HL-60 (cell line): ENCODE measurements at regions not wholly inside any gene's neighbourhood (a gene's known extent, or its start where the extent isn't known, plus 50 kb on each side); places are given as distances from the start of the nearest gene placed in this dataset.

Experiments
- GABPA ChIP-seq: IDR thresholded peaks from 2 replicates; pipeline ENCODE4 v1.6.1; 2012; ENCODE audit warnings: low read depth
- TF ChIP-seq, protein P1 (sequence below): IDR thresholded peaks from one replicate; pipeline ENCODE4 v1.5.1; 2011; ENCODE audit warnings: low read length, control low read depth, inconsistent platforms; ENCODE audit not compliant: insufficient read depth

DNA sequence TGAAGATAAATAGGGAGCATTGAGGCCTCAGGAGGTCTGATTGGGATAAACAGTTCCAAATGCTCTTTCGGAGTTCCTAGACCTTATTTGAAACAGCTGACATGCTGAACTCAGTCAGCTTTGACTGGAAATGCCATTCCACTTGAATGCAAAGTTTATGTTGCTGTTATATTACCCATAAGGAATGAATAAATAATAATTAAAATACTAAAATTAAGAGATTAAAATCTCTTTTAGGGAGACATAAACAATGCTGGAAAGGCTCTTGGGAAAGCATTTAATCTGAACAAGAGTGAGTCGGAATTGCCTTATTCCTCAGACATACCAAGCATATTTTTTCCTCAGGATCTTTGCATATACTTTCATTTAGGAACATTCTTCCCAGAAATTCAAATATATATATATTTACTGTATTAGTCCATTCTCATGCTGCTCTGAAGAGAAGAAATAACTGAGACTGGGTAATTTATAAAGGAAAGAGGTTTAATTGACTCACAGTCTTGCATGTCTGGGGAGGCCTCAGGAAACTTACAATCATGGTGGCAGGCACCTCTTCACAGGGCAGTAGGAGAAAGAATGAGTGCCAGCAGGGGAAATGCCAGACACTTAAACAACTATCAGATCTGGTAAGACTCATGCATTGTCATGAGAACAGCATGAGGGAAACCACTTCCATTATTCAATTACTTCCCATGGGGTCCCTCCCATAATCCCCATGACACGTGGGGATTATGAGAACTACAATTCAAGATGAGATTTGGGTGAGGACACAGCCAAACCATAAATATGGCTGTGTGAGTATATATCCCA lies 318.2 kb upstream of the PLXNA2 start:
- TF ChIP-seq, protein P1, sequence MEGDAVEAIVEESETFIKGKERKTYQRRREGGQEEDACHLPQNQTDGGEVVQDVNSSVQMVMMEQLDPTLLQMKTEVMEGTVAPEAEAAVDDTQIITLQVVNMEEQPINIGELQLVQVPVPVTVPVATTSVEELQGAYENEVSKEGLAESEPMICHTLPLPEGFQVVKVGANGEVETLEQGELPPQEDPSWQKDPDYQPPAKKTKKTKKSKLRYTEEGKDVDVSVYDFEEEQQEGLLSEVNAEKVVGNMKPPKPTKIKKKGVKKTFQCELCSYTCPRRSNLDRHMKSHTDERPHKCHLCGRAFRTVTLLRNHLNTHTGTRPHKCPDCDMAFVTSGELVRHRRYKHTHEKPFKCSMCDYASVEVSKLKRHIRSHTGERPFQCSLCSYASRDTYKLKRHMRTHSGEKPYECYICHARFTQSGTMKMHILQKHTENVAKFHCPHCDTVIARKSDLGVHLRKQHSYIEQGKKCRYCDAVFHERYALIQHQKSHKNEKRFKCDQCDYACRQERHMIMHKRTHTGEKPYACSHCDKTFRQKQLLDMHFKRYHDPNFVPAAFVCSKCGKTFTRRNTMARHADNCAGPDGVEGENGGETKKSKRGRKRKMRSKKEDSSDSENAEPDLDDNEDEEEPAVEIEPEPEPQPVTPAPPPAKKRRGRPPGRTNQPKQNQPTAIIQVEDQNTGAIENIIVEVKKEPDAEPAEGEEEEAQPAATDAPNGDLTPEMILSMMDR, result no peak
- TF ChIP-seq GABPA, result no peak
